Panc1 (cell line): ENCODE measurements at regions not wholly inside any gene's neighbourhood (a gene's known extent, or its start where the extent isn't known, plus 50 kb on each side); places are given as distances from the start of the nearest gene placed in this dataset.

Experiments used
- ATAC-seq: fragments of 200-7000 bp; cut with Tn5 transposase; 2 replicates; pipeline ENCODE4 v1.9.1; 2020; ENCODE audit warnings: mild to moderate bottlenecking, moderate library complexity
- BruUV-seq: library from RNA; stranded (reverse); fragments of 400-500 nt; replicated peaks from 2 replicates; lab custom pipeline; 2021; lab: Mats Ljungman, UMichigan
- CTCF ChIA-PET: fragments of 300-600 bp; sonication (Branson Sonifier 250); formaldehyde crosslinking; loops from one replicate; lab custom pipeline; 2022; ENCODE audit warnings: antibody characterized with exemption; lab: Charles Lee
- POLR2A ChIA-PET: fragments of 300-600 bp; sonication (Branson Sonifier 250); formaldehyde crosslinking; loops from one replicate; lab custom pipeline; 2022; ENCODE audit warnings: antibody characterized with exemption; lab: Charles Lee
- DNase-seq: peaks from one replicate; pipeline ENCODE4 v3.0.0-alpha.2; 2010; ENCODE audit warnings: low read depth, low spot score
- H3K27ac ChIP-seq: 2 replicates; pipeline ENCODE4 v1.5.1; 2011; ENCODE audit warnings: mild to moderate bottlenecking, low read length, inconsistent platforms
- H3K27me3 ChIP-seq: fragments of 200-500 bp; sonication (Bioruptor generic); 2 replicates; pipeline ENCODE4 v1.6.0; 2014; ENCODE audit warnings: low read length, inconsistent platforms; ENCODE audit not compliant: control insufficient read depth, insufficient read depth
- H3K36me3 ChIP-seq: fragments of 200-500 bp; sonication (Bioruptor generic); 2 replicates; pipeline ENCODE4 v1.5.1; 2014; ENCODE audit warnings: inconsistent platforms, mild to moderate bottlenecking, low read length, moderate library complexity; ENCODE audit not compliant: control insufficient read depth, insufficient read depth
- H3K4me1 ChIP-seq: 2 replicates; pipeline ENCODE4 v1.5.1; 2011; ENCODE audit warnings: inconsistent platforms, mild to moderate bottlenecking, low read length, moderate library complexity; ENCODE audit not compliant: control insufficient read depth, insufficient read depth
- H3K4me3 ChIP-seq, 2 experiments: 2 replicates each; pipeline ENCODE4 v1.5.1; 2011 to 2012; ENCODE audit warnings: low read depth in 2 of 2, low read length in 2 of 2, mild to moderate bottlenecking in 2 of 2, inconsistent platforms in 1 of 2, moderate library complexity in 1 of 2
- H3K9me3 ChIP-seq: fragments of 200-500 bp; sonication (Bioruptor generic); 2 replicates; pipeline ENCODE4 v1.5.1; 2014; ENCODE audit warnings: low read depth, mild to moderate bottlenecking, inconsistent platforms, low read length, moderate library complexity; ENCODE audit not compliant: control insufficient read depth, insufficient read depth
- CTCF ChIP-seq: fragments of 450-650 bp; IDR thresholded peaks from 2 replicates; pipeline ENCODE4 v1.5.1; 2017; ENCODE audit warnings: mild to moderate bottlenecking
- POLR2AphosphoS5 ChIP-seq: IDR thresholded peaks from 2 replicates; pipeline ENCODE4 v1.6.1; 2012; ENCODE audit warnings: mild to moderate bottlenecking, low read depth, low read length, moderate library complexity
- REST ChIP-seq, 2 experiments: IDR thresholded peaks; 2 replicates each; pipeline ENCODE4 v1.6.1; 2011 to 2012; ENCODE audit warnings: low read depth in 2 of 2, control low read depth in 1 of 2, low read length in 1 of 2, mild to moderate bottlenecking in 1 of 2, moderate library complexity in 1 of 2; ENCODE audit not compliant: insufficient read depth in 1 of 2
- SIN3A ChIP-seq: IDR thresholded peaks from 2 replicates; pipeline ENCODE4 v1.6.1; 2012; ENCODE audit warnings: low read depth, mild to moderate bottlenecking, low read length, moderate library complexity, borderline replicate concordance; ENCODE audit not compliant: insufficient read depth
- TCF7L2 ChIP-seq: IDR thresholded peaks from 2 replicates; pipeline ENCODE4 v1.6.1; 2011; ENCODE audit warnings: mild to moderate bottlenecking, low read depth, low read length, inconsistent platforms
- in situ Hi-C: cut with HindIII; loops from 2 replicates; pipeline ENCODE4 v1.10.0; 2016; ENCODE audit warnings: low sequenced_read_pairs, low pct_unique_long_range_greater_than_20kb
- intact Hi-C: fragments of 100-400 bp; cut with micrococcal nuclease; formaldehyde crosslinking; loops from one replicate; pipeline ENCODE4 v1.10.0; 2022; ENCODE audit not compliant: unreplicated experiment

GRCh38 chr2:558302-558642 lies 118.9 kb downstream of the TMEM18 start:
- no peaks in the 10 kb centered on the region for H3K36me3 ChIP-seq
- H3K27me3 ChIP-seq = peaks cover 26% of the 10 kb centered on the region
- TF ChIP-seq CTCF = no peak
- TF ChIP-seq REST (IDR thresholded peaks at IDR 0.05; ENCODE audit: insufficient read depth in 1 of 2, low read depth in 2 of 2, low read length in 1 of 2) = no peak
- no peak for TF ChIP-seq POLR2AphosphoS5
- no peak for TF ChIP-seq TCF7L2
- no peak for TF ChIP-seq SIN3A
- POLR2A ChIA-PET = no interaction called here
- CTCF ChIA-PET = no interaction called here
- in situ Hi-C loops = no loop called here
- no peaks in the 10 kb centered on the region for H3K4me1 ChIP-seq
- no TSS peak for BruUV-seq
- H3K27ac ChIP-seq = no peak overlapping the region
- no peak overlapping the region for H3K4me3 ChIP-seq
- intact Hi-C loops = no loop called here
- ATAC-seq = no peak
- DNase-seq = no peak
- H3K9me3 ChIP-seq = no peaks in the 10 kb centered on the region

GRCh38 chr2:557635-558301 lies 119.4 kb downstream of the TMEM18 start:
- H3K27me3 ChIP-seq = peaks cover 26% of the 10 kb centered on the region
- ATAC-seq (no peak), DNase-seq (no peak)
- ChIA-PET POLR2A (no interaction called here), CTCF (no interaction called here)
- no peak overlapping the region for H3K27ac ChIP-seq
- H3K9me3 ChIP-seq = no peaks in the 10 kb centered on the region
- in situ Hi-C loops = no loop called here
- intact Hi-C loops = no loop called here
- no peak overlapping the region for H3K4me3 ChIP-seq
- H3K4me1 ChIP-seq = no peaks in the 10 kb centered on the region
- TF ChIP-seq TCF7L2 (no peak), CTCF (no peak), SIN3A (no peak)
- BruUV-seq = no TSS peak
- no peaks in the 10 kb centered on the region for H3K36me3 ChIP-seq
